Caco-2 (cell line): ENCODE measurements at regions not wholly inside any gene's neighbourhood (a gene's known extent, or its start where the extent isn't known, plus 50 kb on each side); places are given as distances from the start of the nearest gene placed in this dataset.

Experiments
- BruUV-seq: library from RNA; stranded (reverse); fragments of 400-500 nt; replicated peaks from 2 replicates; lab custom pipeline; 2021; lab: Mats Ljungman, UMichigan
- CTCF ChIA-PET: fragments of 300-600 bp; sonication (Branson Sonifier 250); formaldehyde crosslinking; loops from one replicate; lab custom pipeline; 2022; ENCODE audit warnings: antibody characterized with exemption; lab: Charles Lee
- POLR2A ChIA-PET: fragments of 300-600 bp; sonication (Branson Sonifier 250); formaldehyde crosslinking; loops from one replicate; lab custom pipeline; 2022; ENCODE audit warnings: antibody characterized with exemption; lab: Charles Lee
- DNase-seq, 2 experiments: peaks; one replicate each; pipeline versions ENCODE4 v3.0.0 to v3.0.0-alpha.2; 2020 to 2022
- H3K27me3 ChIP-seq: replicated peaks from 2 replicates; pipeline ENCODE4 v1.6.0; 2011; ENCODE audit warnings: low read length; ENCODE audit not compliant: control insufficient read depth, insufficient read depth
- H3K36me3 ChIP-seq: 2 replicates; pipeline ENCODE4 v1.5.1; 2011; ENCODE audit warnings: low read length; ENCODE audit not compliant: control insufficient read depth, insufficient read depth
- H3K4me1 ChIP-seq: fragments of 250-450 bp; sonication (Bioruptor Pico); 2 replicates; pipeline ENCODE4 v1.5.1; 2020; ENCODE audit warnings: mild to moderate bottlenecking
- H3K4me3 ChIP-seq: 2 replicates; pipeline ENCODE4 v1.5.1; 2011; ENCODE audit warnings: low read depth, mild to moderate bottlenecking, control low read depth, low read length
- H3K9me3 ChIP-seq: fragments of 250-450 bp; sonication (Bioruptor Pico); 2 replicates; pipeline ENCODE4 v1.5.1; 2020; ENCODE audit warnings: mild to moderate bottlenecking, moderate library complexity
- H3K27ac Mint-ChIP-seq: one replicate; pipeline ENCODE4 v1.8.0; 2022; ENCODE audit warnings: mixed read lengths; ENCODE audit not compliant: unreplicated experiment
- H3K27me3 Mint-ChIP-seq: one replicate; pipeline ENCODE4 v1.8.0; 2022; ENCODE audit warnings: mixed read lengths; ENCODE audit not compliant: insufficient read depth, unreplicated experiment
- H3K36me3 Mint-ChIP-seq: one replicate; pipeline ENCODE4 v1.8.0; 2022; ENCODE audit warnings: mild to moderate bottlenecking, mixed read lengths; ENCODE audit not compliant: insufficient read depth, unreplicated experiment
- H3K4me1 Mint-ChIP-seq: one replicate; pipeline ENCODE4 v1.8.0; 2022; ENCODE audit warnings: low read depth, mixed read lengths; ENCODE audit not compliant: unreplicated experiment
- H3K4me3 Mint-ChIP-seq: one replicate; pipeline ENCODE4 v1.8.0; 2022; ENCODE audit warnings: mild to moderate bottlenecking, moderate library complexity, mixed read lengths; ENCODE audit not compliant: unreplicated experiment
- H3K9me3 Mint-ChIP-seq: one replicate; pipeline ENCODE4 v1.8.0; 2022; ENCODE audit warnings: mixed read lengths; ENCODE audit not compliant: unreplicated experiment
- intact Hi-C: fragments of 100-400 bp; cut with micrococcal nuclease; formaldehyde crosslinking; loops from one replicate; pipeline ENCODE4 v1.10.0; 2022; ENCODE audit not compliant: unreplicated experiment
- TF ChIP-seq, protein P1 (sequence below), 2 experiments: fragments of 200-600 bp in 1 of 2; IDR thresholded peaks; 1 replicate in 1 of 2; 2 replicates in 1 of 2; pipeline versions ENCODE4 v1.5.1 to v1.8.0; 2011 to 2022; ENCODE audit warnings: antibody characterized with exemption in 1 of 2, control low read depth in 1 of 2, inconsistent platforms in 1 of 2, low read depth in 1 of 2, low read length in 1 of 2, mild to moderate bottlenecking in 1 of 2, moderate library complexity in 1 of 2; ENCODE audit not compliant: insufficient read depth in 1 of 2, severe bottlenecking in 1 of 2, unreplicated experiment in 1 of 2

DNA sequence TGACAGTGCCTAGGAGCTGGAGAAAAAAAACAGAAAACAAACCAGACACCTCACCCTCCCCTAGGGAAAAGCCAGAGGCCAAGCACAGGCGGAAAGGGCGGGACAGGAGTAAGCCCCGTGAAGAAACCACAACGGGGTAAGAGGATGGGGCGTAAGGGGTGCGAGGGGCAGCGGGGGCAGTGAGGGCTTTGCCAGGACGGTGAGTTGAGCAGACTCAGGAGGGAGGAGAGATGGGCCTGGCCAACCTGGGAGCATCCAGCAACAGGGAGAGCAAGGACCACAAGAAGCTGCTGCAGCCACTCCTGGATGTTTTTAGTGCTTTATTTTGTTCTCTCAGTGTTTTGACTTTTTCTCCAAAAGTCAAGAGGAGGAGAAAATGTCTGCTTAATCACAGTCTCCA is 114.1 kb upstream of the SOX1 start:
- CTCF ChIA-PET = no interaction called here

GRCh38 chr13:111953546-111954178 is 113.3 kb upstream of the SOX1 start:
- TF ChIP-seq, protein P1, sequence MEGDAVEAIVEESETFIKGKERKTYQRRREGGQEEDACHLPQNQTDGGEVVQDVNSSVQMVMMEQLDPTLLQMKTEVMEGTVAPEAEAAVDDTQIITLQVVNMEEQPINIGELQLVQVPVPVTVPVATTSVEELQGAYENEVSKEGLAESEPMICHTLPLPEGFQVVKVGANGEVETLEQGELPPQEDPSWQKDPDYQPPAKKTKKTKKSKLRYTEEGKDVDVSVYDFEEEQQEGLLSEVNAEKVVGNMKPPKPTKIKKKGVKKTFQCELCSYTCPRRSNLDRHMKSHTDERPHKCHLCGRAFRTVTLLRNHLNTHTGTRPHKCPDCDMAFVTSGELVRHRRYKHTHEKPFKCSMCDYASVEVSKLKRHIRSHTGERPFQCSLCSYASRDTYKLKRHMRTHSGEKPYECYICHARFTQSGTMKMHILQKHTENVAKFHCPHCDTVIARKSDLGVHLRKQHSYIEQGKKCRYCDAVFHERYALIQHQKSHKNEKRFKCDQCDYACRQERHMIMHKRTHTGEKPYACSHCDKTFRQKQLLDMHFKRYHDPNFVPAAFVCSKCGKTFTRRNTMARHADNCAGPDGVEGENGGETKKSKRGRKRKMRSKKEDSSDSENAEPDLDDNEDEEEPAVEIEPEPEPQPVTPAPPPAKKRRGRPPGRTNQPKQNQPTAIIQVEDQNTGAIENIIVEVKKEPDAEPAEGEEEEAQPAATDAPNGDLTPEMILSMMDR (IDR thresholded peaks at IDR 0.05; ENCODE audit: insufficient read depth in 1 of 2, low read depth in 1 of 2, low read length in 1 of 2, severe bottlenecking in 1 of 2, unreplicated experiment in 1 of 2) = no peak
- Mint-ChIP-seq H3K4me1 (no peaks in the 10 kb centered on the region), H3K36me3 (no peaks in the 10 kb centered on the region), H3K27ac (no peak overlapping the region), H3K4me3 (no peak overlapping the region), H3K27me3 (no peaks in the 10 kb centered on the region), H3K9me3 (peaks cover 18% of the 10 kb centered on the region)
- H3K27me3 ChIP-seq = no peaks in the 10 kb centered on the region
- CTCF ChIA-PET = no interaction called here
- peaks cover 9% of the 10 kb centered on the region; the same call in 1 of the 2 replicates for H3K9me3 ChIP-seq
- POLR2A ChIA-PET = no interaction called here
- H3K4me3 ChIP-seq = no peak overlapping the region
- H3K36me3 ChIP-seq = no peaks in the 10 kb centered on the region
- no peaks in the 10 kb centered on the region for H3K4me1 ChIP-seq
- intact Hi-C loops = no loop called here
- no peak for DNase-seq
- no TSS peak for BruUV-seq

More for the DNA sequence above, 114.1 kb upstream of the SOX1 start:
- H3K4me3 ChIP-seq = no peak overlapping the region
- peaks cover 18% of the 10 kb centered on the region for H3K9me3 Mint-ChIP-seq
- no peak overlapping the region for H3K4me3 Mint-ChIP-seq
- intact Hi-C loops = no loop called here
- H3K36me3 ChIP-seq = no peaks in the 10 kb centered on the region
- no peaks in the 10 kb centered on the region for H3K4me1 Mint-ChIP-seq
- no peak for DNase-seq
- H3K27me3 Mint-ChIP-seq = no peaks in the 10 kb centered on the region
- POLR2A ChIA-PET = no interaction called here
- H3K27ac Mint-ChIP-seq = no peak overlapping the region
- no TSS peak for BruUV-seq
- H3K27me3 ChIP-seq = no peaks in the 10 kb centered on the region
- TF ChIP-seq, protein P1 (IDR thresholded peaks at IDR 0.05; ENCODE audit: insufficient read depth in 1 of 2, low read depth in 1 of 2, low read length in 1 of 2, severe bottlenecking in 1 of 2, unreplicated experiment in 1 of 2) = no peak
- H3K36me3 Mint-ChIP-seq = no peaks in the 10 kb centered on the region
- no peaks in the 10 kb centered on the region for H3K4me1 ChIP-seq
- H3K9me3 ChIP-seq = peaks cover 9% of the 10 kb centered on the region; the same call in 1 of the 2 replicates

DNA sequence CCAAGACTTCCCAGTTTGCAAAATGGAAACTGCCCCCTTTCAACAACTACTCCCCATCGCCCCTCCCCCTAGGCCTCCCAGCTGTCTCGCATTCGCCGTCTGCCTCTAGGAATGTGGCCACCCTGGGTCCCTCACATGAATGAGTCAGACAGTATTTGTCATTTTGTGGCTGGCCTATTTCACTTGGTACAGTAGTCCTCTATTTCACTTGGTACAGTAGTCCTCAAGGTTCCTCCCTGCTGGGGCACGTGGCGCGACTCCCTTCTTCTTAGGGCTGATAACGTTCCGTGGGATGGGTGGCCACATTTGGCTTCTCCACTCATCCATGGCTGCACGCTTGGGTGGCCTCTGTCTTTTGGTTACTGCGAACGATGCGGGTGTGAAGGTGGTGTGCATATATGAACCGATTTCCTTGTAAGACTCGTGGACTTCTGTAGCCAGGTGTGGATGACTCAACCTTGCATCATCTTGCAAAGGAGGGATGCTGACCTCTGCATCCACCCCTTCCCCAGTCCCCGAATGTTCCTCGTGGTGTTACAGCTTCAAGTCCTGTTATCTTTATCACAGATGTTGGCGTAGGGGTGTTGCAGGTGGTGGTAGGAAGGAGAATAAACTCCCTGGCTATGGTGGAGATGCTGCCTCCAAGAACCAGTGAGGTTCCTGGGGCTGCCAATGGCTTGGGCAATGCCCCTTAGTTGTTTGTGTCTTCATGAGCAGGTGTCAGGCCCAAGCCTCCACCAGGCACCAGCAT is 112.1 kb upstream of the SOX1 start:
- Histone ChIP-seq H3K4me3 (no peak overlapping the region), H3K36me3 (no peaks in the 10 kb centered on the region), H3K27me3 (no peaks in the 10 kb centered on the region), H3K9me3 (peaks cover 9% of the 10 kb centered on the region; the same call in 1 of the 2 replicates), H3K4me1 (no peaks in the 10 kb centered on the region)
- Mint-ChIP-seq H3K4me3 (no peak overlapping the region), H3K4me1 (no peaks in the 10 kb centered on the region), H3K36me3 (no peaks in the 10 kb centered on the region), H3K9me3 (peaks cover 10% of the 10 kb centered on the region), H3K27me3 (no peaks in the 10 kb centered on the region), H3K27ac (no peak overlapping the region)
- DNase-seq = no peak
- intact Hi-C loops = no loop called here
- TF ChIP-seq, protein P1 (IDR thresholded peaks at IDR 0.05; ENCODE audit: insufficient read depth in 1 of 2, low read depth in 1 of 2, low read length in 1 of 2, severe bottlenecking in 1 of 2, unreplicated experiment in 1 of 2) = no peak
- POLR2A ChIA-PET = no interaction called here
- no TSS peak for BruUV-seq
- CTCF ChIA-PET = no interaction called here
